NCI-H2081 treated with DMSO at 0.1 percent for 48 hours (cell line): ENCODE measurements at regions not wholly inside any gene's neighbourhood (a gene's known extent, or its start where the extent isn't known, plus 50 kb on each side); places are given as distances from the start of the nearest gene placed in this dataset.
A peak's percentile ranks its signal among the peaks of the same experiment; 100 is the strongest.
"Not testable (repeated sequence)": the region's sequence is repeated elsewhere in the genome, so short reads cannot be mapped to it uniquely, and the experiment has no call there.

Experiments used
- DNase-seq: peaks from one replicate; lab custom pipeline; 2025; lab: John Stamatoyannopoulos, UW

- DNase-seq, result not testable (repeated sequence)
Observed at GRCh38 chr7:138220321-138220720, 144.1 kb downstream of the AKR1D1 start.

- DNase-seq, result not testable (repeated sequence)
Observed at GRCh38 chr7:138221388-138221787, 145.1 kb downstream of the AKR1D1 start.

GRCh38 chr7:138223402-138223879 lies 147.2 kb downstream of the AKR1D1 start:
- DNase-seq, result no peak

- DNase-seq, result no peak
Observed at GRCh38 chr7:138226001-138226476, 149.8 kb downstream of the AKR1D1 start.

GRCh38 chr7:138226745-138227279 lies 150.6 kb downstream of the AKR1D1 start:
- no peak for DNase-seq

- DNase-seq, result no peak
Observed at GRCh38 chr7:138228119-138228518, 151.9 kb downstream of the AKR1D1 start.

- DNase-seq, result no peak
Observed at GRCh38 chr7:138228769-138229168, 152.5 kb downstream of the AKR1D1 start.

GRCh38 chr7:138233189-138233588 lies 156.9 kb downstream of the AKR1D1 start:
- DNase-seq, result no peak

- no peak for DNase-seq
Observed at GRCh38 chr7:138235207-138235606, 158.9 kb downstream of the AKR1D1 start.

- no peak for DNase-seq
Observed at GRCh38 chr7:138237995-138238394, 161.7 kb downstream of the AKR1D1 start.

GRCh38 chr7:138238734-138239659 lies 162.7 kb downstream of the AKR1D1 start:
- no peak for DNase-seq

- DNase-seq, result peak; percentile 67
Observed at GRCh38 chr7:138243430-138243829, 167.2 kb downstream of the AKR1D1 start.

GRCh38 chr7:138243836-138244235 lies 167.6 kb downstream of the AKR1D1 start:
- DNase-seq, result no peak

GRCh38 chr7:138244606-138245005 lies 168.3 kb downstream of the AKR1D1 start:
- DNase-seq, result no peak

GRCh38 chr7:138245216-138245615 lies 169.0 kb downstream of the AKR1D1 start:
- DNase-seq, result no peak

GRCh38 chr7:138245682-138246081 lies 169.4 kb downstream of the AKR1D1 start:
- DNase-seq, result no peak

GRCh38 chr7:138246428-138246827 lies 170.2 kb downstream of the AKR1D1 start:
- DNase-seq, result no peak

GRCh38 chr7:138247081-138247480 lies 170.8 kb downstream of the AKR1D1 start:
- no peak for DNase-seq

GRCh38 chr7:138247568-138248333 lies 171.5 kb downstream of the AKR1D1 start:
- no peak for DNase-seq

- DNase-seq, result no peak
Observed at GRCh38 chr7:138248609-138249008, 172.3 kb downstream of the AKR1D1 start.

- no peak for DNase-seq
Observed at GRCh38 chr7:138249975-138250374, 173.7 kb downstream of the AKR1D1 start.

GRCh38 chr7:138252666-138253065 lies 176.4 kb downstream of the AKR1D1 start:
- not testable (repeated sequence) for DNase-seq
